HEK293 (cell line): ENCODE measurements at regions not wholly inside any gene's neighbourhood (a gene's known extent, or its start where the extent isn't known, plus 50 kb on each side); places are given as distances from the start of the nearest gene placed in this dataset.
"Not testable (repeated sequence)": the region's sequence is repeated elsewhere in the genome, so short reads cannot be mapped to it uniquely, and the experiment has no call there.

Source experiments
- MYNN ChIP-seq: fragments of 450-650 bp; formaldehyde crosslinking; IDR thresholded peaks from 2 replicates; pipeline ENCODE4 v1.5.1; 2016; ENCODE audit warnings: missing biosample characterization, missing genetic modification characterization, borderline replicate concordance
- OSR2 ChIP-seq: fragments of 450-650 bp; formaldehyde crosslinking; IDR thresholded peaks from 2 replicates; pipeline ENCODE4 v1.5.1; 2016; ENCODE audit warnings: missing biosample characterization, missing genetic modification characterization
- TCF7L2 ChIP-seq: IDR thresholded peaks from 2 replicates; pipeline ENCODE4 v1.6.1; 2011; ENCODE audit warnings: low read depth, mild to moderate bottlenecking, inconsistent platforms, low read length, moderate library complexity, borderline replicate concordance
- ZNF629 ChIP-seq: fragments of 450-650 bp; formaldehyde crosslinking; IDR thresholded peaks from 2 replicates; pipeline ENCODE4 v1.5.1; 2017; ENCODE audit warnings: missing biosample characterization, missing genetic modification characterization
- ZNF670 ChIP-seq: fragments of 450-650 bp; formaldehyde crosslinking; IDR thresholded peaks from 2 replicates; pipeline ENCODE4 v1.5.1; 2016; ENCODE audit warnings: missing biosample characterization, missing genetic modification characterization, low read depth
- ZNF843 ChIP-seq: fragments of 450-650 bp; formaldehyde crosslinking; IDR thresholded peaks from 2 replicates; pipeline ENCODE4 v1.5.1; 2016; ENCODE audit warnings: missing biosample characterization, missing genetic modification characterization
- TF ChIP-seq, protein P1 (sequence below): fragments of 450-650 bp; formaldehyde crosslinking; IDR thresholded peaks from 2 replicates; pipeline ENCODE4 v1.5.1; 2016; ENCODE audit warnings: missing biosample characterization, missing genetic modification characterization
- TF ChIP-seq, protein P2 (sequence below): fragments of 450-650 bp; formaldehyde crosslinking; IDR thresholded peaks from 2 replicates; pipeline ENCODE4 v1.5.1; 2016; ENCODE audit warnings: missing biosample characterization, missing genetic modification characterization
- TF ChIP-seq, protein P3 (sequence below): fragments of 450-650 bp; formaldehyde crosslinking; IDR thresholded peaks from 2 replicates; pipeline ENCODE4 v1.5.1; 2016; ENCODE audit warnings: missing biosample characterization, missing genetic modification characterization
- TF ChIP-seq, protein P4 (sequence below): fragments of 450-650 bp; formaldehyde crosslinking; IDR thresholded peaks from 2 replicates; pipeline ENCODE4 v1.5.1; 2016; ENCODE audit warnings: missing biosample characterization, missing genetic modification characterization, low read depth

DNA sequence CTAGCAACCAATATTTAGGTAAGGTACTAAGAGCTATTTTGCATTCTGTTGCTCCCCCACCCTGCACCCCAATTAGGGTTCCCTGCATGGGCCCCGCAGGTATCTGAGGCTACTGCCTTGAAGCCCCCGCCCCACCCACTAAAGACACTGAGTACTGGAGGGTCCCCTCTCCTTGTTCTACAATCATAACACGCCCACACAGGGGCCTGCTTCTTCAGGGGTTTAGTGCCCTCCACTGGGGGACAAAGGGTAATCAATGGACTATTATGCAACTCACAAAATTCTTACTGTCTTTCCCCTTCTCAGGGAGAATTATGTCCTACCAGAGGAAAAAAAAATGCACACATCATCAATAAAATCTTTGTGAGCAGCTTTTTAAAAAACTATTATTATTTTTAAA, 113.1 kb downstream of the ATP6V0E2 start:
- not testable (repeated sequence) for TF ChIP-seq ZNF629 (tag by site-specific recombination); ZNF843; TCF7L2; MYNN; OSR2 (tag by site-specific recombination); ZNF670 (tag by site-specific recombination)
- TF ChIP-seq, protein P1, sequence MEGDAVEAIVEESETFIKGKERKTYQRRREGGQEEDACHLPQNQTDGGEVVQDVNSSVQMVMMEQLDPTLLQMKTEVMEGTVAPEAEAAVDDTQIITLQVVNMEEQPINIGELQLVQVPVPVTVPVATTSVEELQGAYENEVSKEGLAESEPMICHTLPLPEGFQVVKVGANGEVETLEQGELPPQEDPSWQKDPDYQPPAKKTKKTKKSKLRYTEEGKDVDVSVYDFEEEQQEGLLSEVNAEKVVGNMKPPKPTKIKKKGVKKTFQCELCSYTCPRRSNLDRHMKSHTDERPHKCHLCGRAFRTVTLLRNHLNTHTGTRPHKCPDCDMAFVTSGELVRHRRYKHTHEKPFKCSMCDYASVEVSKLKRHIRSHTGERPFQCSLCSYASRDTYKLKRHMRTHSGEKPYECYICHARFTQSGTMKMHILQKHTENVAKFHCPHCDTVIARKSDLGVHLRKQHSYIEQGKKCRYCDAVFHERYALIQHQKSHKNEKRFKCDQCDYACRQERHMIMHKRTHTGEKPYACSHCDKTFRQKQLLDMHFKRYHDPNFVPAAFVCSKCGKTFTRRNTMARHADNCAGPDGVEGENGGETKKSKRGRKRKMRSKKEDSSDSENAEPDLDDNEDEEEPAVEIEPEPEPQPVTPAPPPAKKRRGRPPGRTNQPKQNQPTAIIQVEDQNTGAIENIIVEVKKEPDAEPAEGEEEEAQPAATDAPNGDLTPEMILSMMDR (tag by site-specific recombination) = not testable (repeated sequence)
- TF ChIP-seq, protein P2, sequence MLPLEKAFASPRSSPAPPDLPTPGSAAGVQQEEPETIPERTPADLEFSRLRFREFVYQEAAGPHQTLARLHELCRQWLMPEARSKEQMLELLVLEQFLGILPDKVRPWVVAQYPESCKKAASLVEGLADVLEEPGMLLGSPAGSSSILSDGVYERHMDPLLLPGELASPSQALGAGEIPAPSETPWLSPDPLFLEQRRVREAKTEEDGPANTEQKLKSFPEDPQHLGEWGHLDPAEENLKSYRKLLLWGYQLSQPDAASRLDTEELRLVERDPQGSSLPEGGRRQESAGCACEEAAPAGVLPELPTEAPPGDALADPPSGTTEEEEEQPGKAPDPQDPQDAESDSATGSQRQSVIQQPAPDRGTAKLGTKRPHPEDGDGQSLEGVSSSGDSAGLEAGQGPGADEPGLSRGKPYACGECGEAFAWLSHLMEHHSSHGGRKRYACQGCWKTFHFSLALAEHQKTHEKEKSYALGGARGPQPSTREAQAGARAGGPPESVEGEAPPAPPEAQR (tag by site-specific recombination) = not testable (repeated sequence)
- TF ChIP-seq, protein P3, sequence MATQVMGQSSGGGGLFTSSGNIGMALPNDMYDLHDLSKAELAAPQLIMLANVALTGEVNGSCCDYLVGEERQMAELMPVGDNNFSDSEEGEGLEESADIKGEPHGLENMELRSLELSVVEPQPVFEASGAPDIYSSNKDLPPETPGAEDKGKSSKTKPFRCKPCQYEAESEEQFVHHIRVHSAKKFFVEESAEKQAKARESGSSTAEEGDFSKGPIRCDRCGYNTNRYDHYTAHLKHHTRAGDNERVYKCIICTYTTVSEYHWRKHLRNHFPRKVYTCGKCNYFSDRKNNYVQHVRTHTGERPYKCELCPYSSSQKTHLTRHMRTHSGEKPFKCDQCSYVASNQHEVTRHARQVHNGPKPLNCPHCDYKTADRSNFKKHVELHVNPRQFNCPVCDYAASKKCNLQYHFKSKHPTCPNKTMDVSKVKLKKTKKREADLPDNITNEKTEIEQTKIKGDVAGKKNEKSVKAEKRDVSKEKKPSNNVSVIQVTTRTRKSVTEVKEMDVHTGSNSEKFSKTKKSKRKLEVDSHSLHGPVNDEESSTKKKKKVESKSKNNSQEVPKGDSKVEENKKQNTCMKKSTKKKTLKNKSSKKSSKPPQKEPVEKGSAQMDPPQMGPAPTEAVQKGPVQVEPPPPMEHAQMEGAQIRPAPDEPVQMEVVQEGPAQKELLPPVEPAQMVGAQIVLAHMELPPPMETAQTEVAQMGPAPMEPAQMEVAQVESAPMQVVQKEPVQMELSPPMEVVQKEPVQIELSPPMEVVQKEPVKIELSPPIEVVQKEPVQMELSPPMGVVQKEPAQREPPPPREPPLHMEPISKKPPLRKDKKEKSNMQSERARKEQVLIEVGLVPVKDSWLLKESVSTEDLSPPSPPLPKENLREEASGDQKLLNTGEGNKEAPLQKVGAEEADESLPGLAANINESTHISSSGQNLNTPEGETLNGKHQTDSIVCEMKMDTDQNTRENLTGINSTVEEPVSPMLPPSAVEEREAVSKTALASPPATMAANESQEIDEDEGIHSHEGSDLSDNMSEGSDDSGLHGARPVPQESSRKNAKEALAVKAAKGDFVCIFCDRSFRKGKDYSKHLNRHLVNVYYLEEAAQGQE (tag by site-specific recombination) = not testable (repeated sequence)
- TF ChIP-seq, protein P4, sequence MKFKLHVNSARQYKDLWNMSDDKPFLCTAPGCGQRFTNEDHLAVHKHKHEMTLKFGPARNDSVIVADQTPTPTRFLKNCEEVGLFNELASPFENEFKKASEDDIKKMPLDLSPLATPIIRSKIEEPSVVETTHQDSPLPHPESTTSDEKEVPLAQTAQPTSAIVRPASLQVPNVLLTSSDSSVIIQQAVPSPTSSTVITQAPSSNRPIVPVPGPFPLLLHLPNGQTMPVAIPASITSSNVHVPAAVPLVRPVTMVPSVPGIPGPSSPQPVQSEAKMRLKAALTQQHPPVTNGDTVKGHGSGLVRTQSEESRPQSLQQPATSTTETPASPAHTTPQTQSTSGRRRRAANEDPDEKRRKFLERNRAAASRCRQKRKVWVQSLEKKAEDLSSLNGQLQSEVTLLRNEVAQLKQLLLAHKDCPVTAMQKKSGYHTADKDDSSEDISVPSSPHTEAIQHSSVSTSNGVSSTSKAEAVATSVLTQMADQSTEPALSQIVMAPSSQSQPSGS = not testable (repeated sequence)
